ENCODE measurements at regions not wholly inside any gene's neighbourhood (a gene's known extent, or its start where the extent isn't known, plus 50 kb on each side); places are given as distances from the start of the nearest gene placed in this dataset.

DNA sequence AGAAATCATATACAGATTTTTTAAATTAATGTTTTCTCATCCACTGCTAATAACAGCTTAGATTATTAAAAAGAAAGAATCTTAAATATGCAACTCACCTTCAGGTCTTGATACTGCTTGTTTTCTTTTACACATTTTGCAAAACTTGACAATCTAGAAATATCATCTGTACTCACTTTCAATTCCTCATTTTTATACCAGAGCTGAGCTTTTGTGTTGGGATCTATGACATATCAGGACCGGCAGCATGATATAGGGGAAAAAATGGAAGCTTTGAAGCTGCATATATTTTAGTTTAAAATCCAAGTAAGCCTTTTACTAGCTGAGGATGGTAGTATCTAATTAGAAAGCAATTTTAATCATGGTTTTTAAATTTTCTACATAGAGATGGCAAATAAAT, 75.7 kb upstream of the SMARCA2 start:
- ATAC-seq = no peak

DNA sequence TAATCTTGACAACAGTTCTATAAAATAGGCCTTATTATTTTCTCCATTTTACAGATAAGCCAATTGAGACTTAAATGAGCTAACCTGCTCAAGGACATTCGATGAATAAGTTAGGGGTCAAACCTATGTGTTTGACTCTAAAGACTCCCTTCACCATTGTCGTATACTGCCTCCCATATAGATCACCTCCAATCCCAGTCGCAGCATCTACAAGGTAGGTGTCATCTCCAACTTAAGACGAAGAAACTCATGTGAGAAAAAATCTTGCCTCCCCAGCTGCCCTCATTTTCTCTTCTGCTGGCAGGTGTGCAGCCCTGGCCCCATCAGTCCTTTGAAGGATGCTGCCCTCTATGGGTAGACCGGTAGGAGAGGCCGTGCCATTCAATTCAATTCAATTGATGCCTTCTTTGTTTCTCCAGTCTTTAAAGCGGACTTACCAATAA, 75.2 kb upstream of the SMARCA2 start:
- Mint-ChIP-seq H3K9me3 (peaks cover 3% of the 10 kb centered on the region; the same call in 1 of the 3 replicates), H3K4me3 (no peak overlapping the region), H3K27me3 (ENCODE audit: insufficient read depth, low read depth, poor library complexity) (peaks cover 1% of the 10 kb centered on the region), H3K4me1 (no peaks in the 10 kb centered on the region), H3K36me3 (ENCODE audit: low read depth) (0 out of 3 replicates have a peak, but pooled peaks cover 4% of the 10 kb centered on the region), H3K27ac (no peak overlapping the region)
- peak; percentile 84 for DNase-seq (ENCODE audit: low spot score)
- Histone ChIP-seq H3F3A (replicated peaks; ENCODE audit: low read depth) (no peaks in the 10 kb centered on the region), H3K9me2 (ENCODE audit: insufficient read depth) (0 out of 2 replicates have a peak, but pooled peaks cover 4% of the 10 kb centered on the region), H3K36me3 (ENCODE audit: insufficient read depth) (no peaks in the 10 kb centered on the region), H3K79me2 (replicated peaks; ENCODE audit: insufficient read depth) (no peaks in the 10 kb centered on the region), H4K20me1 (replicated peaks; ENCODE audit: insufficient read depth) (no peaks in the 10 kb centered on the region), H3K4me3 (no peak overlapping the region), H2AFZ (no peak overlapping the region), H3K27ac (ENCODE audit: low read depth) (no peak overlapping the region), H3K4me1 (ENCODE audit: insufficient read depth) (no peaks in the 10 kb centered on the region), H3K4me2 (no peak overlapping the region), H3K27me3 (ENCODE audit: insufficient read depth) (no peaks in the 10 kb centered on the region)
- TF ChIP-seq, protein P1, sequence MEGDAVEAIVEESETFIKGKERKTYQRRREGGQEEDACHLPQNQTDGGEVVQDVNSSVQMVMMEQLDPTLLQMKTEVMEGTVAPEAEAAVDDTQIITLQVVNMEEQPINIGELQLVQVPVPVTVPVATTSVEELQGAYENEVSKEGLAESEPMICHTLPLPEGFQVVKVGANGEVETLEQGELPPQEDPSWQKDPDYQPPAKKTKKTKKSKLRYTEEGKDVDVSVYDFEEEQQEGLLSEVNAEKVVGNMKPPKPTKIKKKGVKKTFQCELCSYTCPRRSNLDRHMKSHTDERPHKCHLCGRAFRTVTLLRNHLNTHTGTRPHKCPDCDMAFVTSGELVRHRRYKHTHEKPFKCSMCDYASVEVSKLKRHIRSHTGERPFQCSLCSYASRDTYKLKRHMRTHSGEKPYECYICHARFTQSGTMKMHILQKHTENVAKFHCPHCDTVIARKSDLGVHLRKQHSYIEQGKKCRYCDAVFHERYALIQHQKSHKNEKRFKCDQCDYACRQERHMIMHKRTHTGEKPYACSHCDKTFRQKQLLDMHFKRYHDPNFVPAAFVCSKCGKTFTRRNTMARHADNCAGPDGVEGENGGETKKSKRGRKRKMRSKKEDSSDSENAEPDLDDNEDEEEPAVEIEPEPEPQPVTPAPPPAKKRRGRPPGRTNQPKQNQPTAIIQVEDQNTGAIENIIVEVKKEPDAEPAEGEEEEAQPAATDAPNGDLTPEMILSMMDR (conservative IDR thresholded peaks at IDR 0.05; ENCODE audit: low read depth in 2 of 2) = peak; percentile 93 to 94
- TF ChIP-seq EZH2phosphoT487 (IDR thresholded peaks at IDR 0.05; ENCODE audit: unreplicated experiment) (no peak), EZH2 (IDR thresholded peaks at IDR 0.05; ENCODE audit: low read depth, unreplicated experiment) (no peak), JUNB (IDR thresholded peaks at IDR 0.05; ENCODE audit: unreplicated experiment) (no peak), STAT1 (IDR thresholded peaks at IDR 0.05; ENCODE audit: unreplicated experiment) (no peak)
- ATAC-seq = peak; percentile 94

More for the DNA sequence above, 75.7 kb upstream of the SMARCA2 start:
- Histone ChIP-seq H3K9me2 (ENCODE audit: insufficient read depth) (0 out of 2 replicates have a peak, but pooled peaks cover 4% of the 10 kb centered on the region), H4K20me1 (replicated peaks; ENCODE audit: insufficient read depth) (no peaks in the 10 kb centered on the region), H3F3A (replicated peaks; ENCODE audit: low read depth) (no peaks in the 10 kb centered on the region), H3K79me2 (replicated peaks; ENCODE audit: insufficient read depth) (no peaks in the 10 kb centered on the region), H3K36me3 (ENCODE audit: insufficient read depth) (no peaks in the 10 kb centered on the region), H3K4me2 (no peak overlapping the region), H2AFZ (no peak overlapping the region), H3K4me1 (ENCODE audit: insufficient read depth) (no peaks in the 10 kb centered on the region), H3K4me3 (no peak overlapping the region), H3K27me3 (ENCODE audit: insufficient read depth) (no peaks in the 10 kb centered on the region), H3K27ac (ENCODE audit: low read depth) (no peak overlapping the region)
- Mint-ChIP-seq H3K27me3 (ENCODE audit: insufficient read depth, low read depth, poor library complexity) (peaks cover 1% of the 10 kb centered on the region), H3K27ac (no peak overlapping the region), H3K9me3 (peaks cover 3% of the 10 kb centered on the region; the same call in 1 of the 3 replicates), H3K4me3 (no peak overlapping the region), H3K36me3 (ENCODE audit: low read depth) (0 out of 3 replicates have a peak, but pooled peaks cover 4% of the 10 kb centered on the region), H3K4me1 (no peaks in the 10 kb centered on the region)
- no peak for TF ChIP-seq JUNB (IDR thresholded peaks at IDR 0.05; ENCODE audit: unreplicated experiment)
- no peak for TF ChIP-seq REST (IDR thresholded peaks at IDR 0.05; ENCODE audit: unreplicated experiment)
- no peak for TF ChIP-seq POLR2AphosphoS5 (IDR thresholded peaks at IDR 0.05; ENCODE audit: low read depth)
- TF ChIP-seq EZH2phosphoT487 (IDR thresholded peaks at IDR 0.05; ENCODE audit: unreplicated experiment) = no peak
- TF ChIP-seq, protein P2, sequence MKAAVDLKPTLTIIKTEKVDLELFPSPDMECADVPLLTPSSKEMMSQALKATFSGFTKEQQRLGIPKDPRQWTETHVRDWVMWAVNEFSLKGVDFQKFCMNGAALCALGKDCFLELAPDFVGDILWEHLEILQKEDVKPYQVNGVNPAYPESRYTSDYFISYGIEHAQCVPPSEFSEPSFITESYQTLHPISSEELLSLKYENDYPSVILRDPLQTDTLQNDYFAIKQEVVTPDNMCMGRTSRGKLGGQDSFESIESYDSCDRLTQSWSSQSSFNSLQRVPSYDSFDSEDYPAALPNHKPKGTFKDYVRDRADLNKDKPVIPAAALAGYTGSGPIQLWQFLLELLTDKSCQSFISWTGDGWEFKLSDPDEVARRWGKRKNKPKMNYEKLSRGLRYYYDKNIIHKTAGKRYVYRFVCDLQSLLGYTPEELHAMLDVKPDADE (IDR thresholded peaks at IDR 0.05) = no peak
- no peak for TF ChIP-seq NANOG (IDR thresholded peaks at IDR 0.05; ENCODE audit: borderline replicate concordance)
- TF ChIP-seq STAT1 (IDR thresholded peaks at IDR 0.05; ENCODE audit: unreplicated experiment) = no peak
- no peak for TF ChIP-seq CREB1 (CRISPR knock-in tag; IDR thresholded peaks at IDR 0.05; ENCODE audit: low read depth)
- no peak for DNase-seq (ENCODE audit: low spot score)

Data from GM23338 (cell line).